Epithelial cell of esophagus (primary cell): ENCODE measurements at regions not wholly inside any gene's neighbourhood (a gene's known extent, or its start where the extent isn't known, plus 50 kb on each side); places are given as distances from the start of the nearest gene placed in this dataset.
"Not testable (repeated sequence)": the region's sequence is repeated elsewhere in the genome, so short reads cannot be mapped to it uniquely, and the experiment has no call there.

Experiments
- DNase-seq: peaks from one replicate; pipeline ENCODE4 v3.0.0; 2010; ENCODE audit warnings: low read depth
- H3K4me3 ChIP-seq: 2 replicates; pipeline ENCODE4 v1.5.1; 2011; ENCODE audit warnings: mild to moderate bottlenecking, low read length, control low read depth
- CTCF ChIP-seq: IDR thresholded peaks from 2 replicates; pipeline ENCODE4 v1.5.1; 2011; ENCODE audit warnings: low read depth, mild to moderate bottlenecking, low read length, control low read depth, inconsistent platforms; ENCODE audit not compliant: insufficient read depth; ENCODE audit errors: missing control alignments

- H3K4me3 ChIP-seq: no peak overlapping the region
- DNase-seq: no peak
- no peak for TF ChIP-seq CTCF
Measured at GRCh38 chr12:131438881-131439280, 272.0 kb upstream of the SFSWAP start.

GRCh38 chr12:131439752-131440151 lies 271.1 kb upstream of the SFSWAP start:
- not testable (repeated sequence) for DNase-seq, H3K4me3 ChIP-seq

DNA sequence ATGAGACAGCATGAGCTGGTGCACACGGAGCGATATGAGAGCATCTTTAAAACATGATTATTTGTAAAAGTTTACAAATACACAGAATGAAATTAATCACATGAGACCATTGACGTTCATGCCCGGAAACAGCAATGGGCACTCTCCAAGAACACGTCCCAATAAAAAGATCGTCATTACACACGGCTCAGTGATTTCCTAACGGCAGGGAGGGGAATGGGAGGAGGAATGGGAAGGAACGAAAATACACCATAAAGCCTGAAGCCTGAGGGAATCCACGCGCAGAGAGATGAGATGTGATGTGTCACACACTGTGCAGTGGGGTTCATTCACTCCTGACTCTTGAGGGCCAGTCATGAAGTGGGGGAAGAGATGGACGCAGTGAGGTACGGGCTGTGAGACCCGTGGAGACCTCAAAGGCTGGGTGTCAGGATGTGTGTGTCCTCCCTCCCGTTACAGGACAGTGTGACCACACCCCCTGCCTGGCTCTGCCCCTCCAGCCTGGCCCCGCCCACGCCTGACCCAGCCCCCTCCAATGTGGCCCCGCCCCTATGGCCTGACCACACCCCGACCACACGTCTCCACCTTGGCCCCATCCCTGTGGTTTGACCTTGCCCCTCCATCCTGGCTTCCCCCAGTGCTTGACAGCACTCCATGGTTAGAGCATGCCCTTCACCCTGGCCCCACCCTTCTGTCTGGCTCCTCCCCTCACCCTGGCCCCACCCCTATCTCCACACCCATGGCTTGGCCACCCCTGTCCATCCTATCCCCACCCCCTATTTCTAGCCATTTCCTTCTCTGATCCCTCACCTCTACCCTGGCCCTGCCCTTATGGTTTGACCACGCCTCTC lies 270.5 kb upstream of the SFSWAP start:
- not testable (repeated sequence) for H3K4me3 ChIP-seq, DNase-seq

- no peak overlapping the region for H3K4me3 ChIP-seq
- no peak for DNase-seq
- no peak for TF ChIP-seq CTCF
Measured at GRCh38 chr12:131441060-131441396, 269.9 kb upstream of the SFSWAP start.

- TF ChIP-seq CTCF: no peak
- no peak for DNase-seq
- H3K4me3 ChIP-seq: no peak overlapping the region
Measured at GRCh38 chr12:131441638-131442336, 269.1 kb upstream of the SFSWAP start.

GRCh38 chr12:131442337-131442918 lies 268.5 kb upstream of the SFSWAP start:
- DNase-seq: no peak
- no peak overlapping the region for H3K4me3 ChIP-seq
- no peak for TF ChIP-seq CTCF

DNA sequence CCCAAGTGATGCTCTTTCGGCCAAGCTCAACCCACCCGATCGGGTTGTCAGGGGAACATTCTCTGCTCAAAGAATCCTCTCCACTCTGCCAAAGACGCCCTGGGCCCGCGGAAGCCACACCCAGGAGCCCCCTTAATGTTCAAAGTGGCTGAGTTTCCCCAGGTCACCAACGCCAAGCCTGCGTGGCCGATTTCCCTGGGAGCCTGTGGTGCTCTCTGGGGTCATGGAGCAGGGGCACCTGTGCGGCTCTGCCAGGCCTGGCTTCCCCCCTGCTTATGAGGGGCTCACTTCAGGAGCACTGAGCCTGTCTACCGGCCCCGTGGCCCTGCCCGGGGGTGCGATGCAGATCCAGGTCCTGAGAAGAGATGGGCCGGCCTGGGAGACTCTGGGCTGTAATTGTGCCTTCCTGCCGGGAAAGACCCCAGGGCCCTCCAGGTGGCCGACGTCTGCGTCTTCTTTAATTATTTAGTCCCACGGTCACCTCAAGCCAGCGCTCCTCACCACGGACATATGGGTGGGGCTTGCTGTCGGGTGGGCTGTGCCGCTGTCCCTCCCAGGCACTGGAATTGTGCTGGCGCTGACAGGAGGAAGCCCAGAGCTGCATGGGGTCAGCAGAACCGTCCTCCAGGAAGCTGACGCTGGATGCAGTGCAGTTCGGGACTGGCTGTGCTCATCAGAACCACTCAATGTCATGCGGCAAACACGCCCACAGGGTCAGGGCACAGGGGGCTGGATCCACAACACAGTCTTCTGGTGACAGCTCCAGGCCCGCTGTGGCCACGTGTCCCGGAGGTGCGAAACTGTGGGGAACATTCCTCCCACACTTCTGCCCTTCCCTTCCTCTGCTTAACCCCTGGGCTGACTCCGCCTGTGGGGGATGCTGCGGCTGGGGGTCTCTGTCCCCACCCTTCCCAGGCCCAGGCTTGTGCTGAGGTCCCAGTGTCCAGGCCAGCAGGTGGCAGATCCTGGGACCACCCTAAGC lies 267.6 kb upstream of the SFSWAP start:
- no peak overlapping the region for H3K4me3 ChIP-seq
- no peak for TF ChIP-seq CTCF
- no peak for DNase-seq
